HG03575 (cell line): ENCODE measurements at regions not wholly inside any gene's neighbourhood (a gene's known extent, or its start where the extent isn't known, plus 50 kb on each side); places are given as distances from the start of the nearest gene placed in this dataset.

Source experiments
- ATAC-seq: cut with Tn5 transposase; IDR thresholded peaks from one replicate; pipeline ENCODE4 v1.9.1; 2021; ENCODE audit not compliant: unreplicated experiment, insufficient number of reproducible peaks, low FRiP score; ENCODE audit errors: extremely low read depth

DNA sequence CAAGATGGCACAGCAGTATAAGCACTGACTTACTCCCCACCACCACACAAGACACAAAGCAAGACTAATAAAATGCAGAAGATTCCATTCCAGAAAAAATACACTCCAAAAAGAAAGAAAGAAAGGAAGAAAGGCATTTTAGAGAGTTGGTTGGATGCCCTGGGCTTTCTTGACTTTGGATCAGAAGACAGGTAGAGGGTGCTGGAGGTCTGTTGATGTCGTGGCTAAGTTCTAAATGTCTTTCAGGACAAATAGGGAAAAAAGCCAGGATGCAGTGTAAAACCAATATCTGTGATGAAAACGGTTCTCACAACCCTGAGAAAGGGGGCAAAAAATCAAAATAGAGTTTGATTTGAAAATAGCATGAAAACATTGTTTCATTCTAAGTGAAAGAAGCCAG lies 555.2 kb upstream of the PRKX start:
- no peak for ATAC-seq

DNA sequence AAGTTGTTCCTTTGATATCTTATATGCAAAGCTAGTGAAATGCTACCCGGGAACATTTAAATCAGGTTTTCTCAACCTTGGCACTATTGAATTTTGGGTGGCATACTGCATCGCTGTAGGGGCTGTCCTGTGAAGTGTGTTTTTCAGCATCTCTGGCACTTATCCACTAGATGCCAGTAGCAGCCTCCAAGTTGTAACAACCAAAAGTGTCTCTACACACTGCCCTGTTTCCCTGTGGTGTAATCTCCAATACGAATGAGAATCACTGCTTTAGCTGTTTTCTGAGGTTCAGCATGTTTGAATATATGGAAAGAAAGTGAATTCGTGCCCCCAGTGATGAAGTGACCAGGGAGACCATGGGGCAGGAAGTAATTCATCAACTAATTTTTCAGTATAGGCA lies 551.6 kb upstream of the PRKX start:
- no peak for ATAC-seq

DNA sequence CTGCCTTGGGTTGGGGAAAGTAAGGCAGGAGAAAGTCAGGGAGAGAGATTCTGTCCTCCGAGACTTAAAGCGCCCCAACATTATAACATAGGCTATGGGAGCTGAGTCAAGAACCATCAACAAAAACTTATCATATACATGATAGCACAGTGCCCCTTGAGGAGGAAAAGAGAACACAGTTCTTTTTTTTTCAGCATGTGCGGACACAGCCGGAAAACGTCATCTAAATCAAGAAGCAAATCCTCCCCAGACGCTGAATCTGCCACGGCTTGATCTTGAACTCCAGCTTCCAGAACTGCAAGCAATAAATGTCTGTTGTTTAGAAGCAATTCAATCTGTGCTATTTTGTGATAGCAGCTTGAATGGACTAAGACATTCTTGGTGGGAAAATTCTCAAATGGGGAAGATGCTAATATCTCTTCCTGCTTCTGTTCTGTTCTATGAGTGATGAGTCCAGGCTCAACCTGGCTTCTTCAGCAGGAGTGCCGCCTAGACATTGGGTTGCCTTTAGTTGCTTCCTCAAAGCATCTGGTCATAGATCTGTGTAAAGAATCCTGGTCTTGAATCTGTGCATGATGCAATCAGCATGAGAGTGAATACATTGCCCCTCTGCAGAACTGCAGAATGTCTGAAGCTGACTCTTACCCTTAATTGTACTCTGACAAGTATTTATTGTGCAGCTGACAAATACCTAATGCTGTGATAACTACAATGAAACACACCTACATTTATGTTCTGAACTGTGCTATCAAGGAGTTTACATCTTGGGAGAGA lies 549.8 kb upstream of the PRKX start:
- ATAC-seq, result no peak

DNA sequence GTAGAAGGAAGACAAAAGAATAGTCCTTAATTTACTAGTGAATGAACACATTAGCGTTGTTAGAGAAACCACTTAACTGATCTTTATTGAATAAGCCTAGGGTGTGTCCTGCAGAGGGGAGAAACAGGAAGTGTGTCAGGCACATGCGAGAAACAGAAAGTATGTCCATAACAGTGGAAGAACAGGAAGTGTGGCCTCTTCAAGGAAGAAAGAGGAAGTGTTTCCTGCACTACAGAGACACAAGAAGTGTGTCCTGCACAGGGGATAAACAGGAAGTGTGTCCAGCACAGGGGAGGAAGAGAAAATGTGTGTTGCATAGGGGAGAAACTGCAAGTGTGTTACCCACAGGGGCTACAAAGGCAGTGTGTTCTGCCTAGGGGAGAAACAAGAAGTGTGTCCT lies 539.6 kb upstream of the PRKX start:
- ATAC-seq, result no peak

DNA sequence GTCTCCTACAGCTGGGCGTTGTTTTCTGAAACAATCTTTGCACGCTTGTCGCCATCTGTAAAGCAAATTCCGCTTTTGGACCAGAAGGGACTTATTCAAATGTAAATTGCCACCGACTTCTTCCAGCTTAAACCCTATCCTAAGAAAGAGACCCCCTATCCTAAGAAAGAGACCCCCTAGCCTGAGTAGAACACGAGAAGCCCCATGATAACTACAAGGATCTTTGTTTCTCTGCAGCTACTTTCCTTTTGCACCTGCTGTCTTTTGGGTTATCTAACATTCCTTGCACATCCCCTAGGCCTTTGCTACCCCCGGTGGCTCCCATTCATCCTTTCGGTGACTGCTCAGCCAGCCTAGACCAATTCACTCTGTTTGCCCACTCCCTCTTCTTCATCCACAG lies 536.0 kb upstream of the PRKX start:
- no peak for ATAC-seq

DNA sequence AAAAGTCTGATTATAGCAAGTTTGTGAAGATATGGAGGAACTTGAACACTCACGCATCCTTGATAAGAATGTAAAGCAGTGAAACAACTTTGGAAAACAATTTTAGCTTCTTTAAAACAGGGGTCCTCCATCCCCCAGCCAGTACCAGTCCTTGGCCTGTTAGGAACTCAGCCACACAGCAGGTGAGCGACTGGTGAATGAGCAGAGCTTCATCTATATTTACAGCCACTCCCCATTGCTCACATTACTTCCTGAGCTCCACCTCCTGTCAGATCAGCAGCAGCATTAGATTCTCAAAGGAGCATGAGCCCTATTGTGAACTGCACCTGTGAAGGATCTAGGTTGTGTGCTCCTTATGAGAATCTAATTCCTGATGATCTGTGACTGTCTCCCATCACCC lies 530.3 kb upstream of the PRKX start:
- ATAC-seq, result no peak

DNA sequence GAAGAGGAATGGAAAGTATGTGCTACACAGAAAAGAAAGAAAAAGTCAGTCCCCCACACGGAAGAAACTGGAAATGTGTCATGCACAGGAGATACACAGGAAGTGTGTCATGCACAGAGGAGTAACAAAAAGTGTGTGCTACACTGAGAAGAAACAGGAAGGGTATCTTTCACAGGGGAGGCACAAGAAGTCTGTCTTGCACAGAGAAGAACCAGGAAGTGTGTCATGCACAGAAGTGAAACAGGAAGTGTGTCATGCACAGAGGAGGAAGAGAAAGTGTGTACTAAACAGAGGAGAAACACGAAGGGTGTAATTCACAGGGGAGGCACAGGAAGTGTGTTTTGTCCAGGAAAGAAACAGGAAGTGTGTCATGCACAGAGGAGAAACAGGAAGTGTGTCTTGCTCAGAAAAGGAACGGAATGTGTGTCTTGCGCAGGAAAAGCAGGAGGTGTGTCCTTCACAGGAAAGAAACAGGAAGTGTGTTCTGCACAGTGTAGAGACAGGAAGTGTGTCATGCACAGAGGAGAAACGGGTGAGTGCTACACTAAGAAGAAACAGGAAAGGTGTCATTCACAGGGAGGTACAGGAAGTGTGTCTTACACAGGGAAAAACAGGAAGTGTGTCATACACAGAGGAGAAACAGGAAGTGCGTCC lies 527.2 kb upstream of the PRKX start:
- no peak for ATAC-seq

DNA sequence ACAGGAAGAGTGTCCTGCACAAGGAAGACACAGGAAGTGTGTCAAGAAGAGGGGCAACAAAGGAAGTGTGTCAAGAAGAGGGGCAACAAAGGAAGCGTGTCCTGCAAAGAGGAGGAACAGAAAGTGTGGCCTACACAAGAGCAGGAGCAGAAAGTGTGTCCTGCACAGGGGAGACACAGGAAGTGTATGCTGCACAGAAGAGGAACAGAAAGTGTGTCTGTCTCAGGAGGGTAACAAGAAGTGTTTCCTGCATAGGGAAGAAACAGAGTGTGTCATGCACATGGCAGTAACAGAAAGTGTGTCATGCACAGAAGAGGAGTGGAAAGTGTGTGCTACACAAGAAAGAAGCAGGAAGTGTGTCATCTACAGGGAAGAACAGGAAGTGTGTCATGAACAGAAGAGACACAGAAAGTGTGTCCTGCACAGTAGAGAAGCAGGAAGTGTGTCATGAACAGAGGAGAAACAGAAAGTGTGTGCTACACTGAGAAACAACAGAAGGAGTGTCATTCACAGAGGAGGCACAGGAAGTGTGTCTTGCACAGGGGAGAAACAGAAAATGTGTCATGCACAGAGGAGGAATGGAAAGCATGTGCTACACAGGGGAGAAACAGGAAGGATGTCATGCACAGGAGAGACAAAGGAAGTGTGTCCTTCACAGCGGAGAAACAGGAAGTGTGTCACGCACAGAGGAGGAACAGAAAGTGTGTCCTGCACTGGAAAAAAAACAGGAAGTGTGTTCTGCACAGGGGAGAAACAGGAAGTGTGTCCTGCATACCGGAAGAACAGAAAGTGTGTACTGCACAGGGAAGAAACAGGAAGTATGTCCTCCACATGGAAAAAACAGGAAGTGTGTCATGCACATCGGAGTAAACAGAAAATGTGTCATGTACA lies 526.4 kb upstream of the PRKX start:
- ATAC-seq, result no peak

DNA sequence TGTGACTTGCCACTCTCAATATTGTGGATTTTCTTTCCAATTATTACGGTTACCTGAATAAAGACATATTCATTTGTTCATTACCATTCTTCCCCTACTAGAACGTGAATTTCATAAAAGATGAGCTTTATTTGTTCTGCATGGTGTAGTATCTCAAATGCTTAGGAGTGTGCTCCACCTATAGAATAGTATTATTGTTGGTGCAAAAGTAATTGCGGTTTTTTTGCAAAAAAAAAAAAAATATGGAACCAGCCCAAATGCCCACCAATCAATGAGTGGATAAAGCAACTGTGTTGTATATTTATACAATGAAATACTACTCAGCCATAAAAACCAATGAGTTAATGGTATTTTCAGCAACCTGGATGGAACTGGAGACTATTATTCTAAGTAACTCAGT lies 525.5 kb upstream of the PRKX start:
- ATAC-seq, result no peak

DNA sequence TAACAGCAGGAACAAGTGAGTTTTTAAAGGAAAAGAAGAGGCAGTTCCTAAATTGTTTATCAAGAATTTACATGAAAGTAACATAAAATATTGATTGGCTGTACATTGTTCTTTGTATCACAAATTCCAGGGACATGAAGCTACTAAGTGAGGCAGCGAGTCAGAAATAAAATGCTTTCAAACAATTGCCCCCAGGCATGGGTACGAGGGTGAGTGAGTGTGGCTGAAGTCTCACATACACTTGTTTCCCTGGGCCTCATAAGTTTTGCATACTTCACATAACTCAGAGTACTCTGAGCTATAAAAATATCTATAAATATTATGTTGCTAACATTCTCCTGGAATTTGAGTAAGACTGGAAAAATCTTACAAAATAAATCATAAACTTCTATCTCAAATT lies 511.6 kb upstream of the PRKX start:
- ATAC-seq, result no peak

DNA sequence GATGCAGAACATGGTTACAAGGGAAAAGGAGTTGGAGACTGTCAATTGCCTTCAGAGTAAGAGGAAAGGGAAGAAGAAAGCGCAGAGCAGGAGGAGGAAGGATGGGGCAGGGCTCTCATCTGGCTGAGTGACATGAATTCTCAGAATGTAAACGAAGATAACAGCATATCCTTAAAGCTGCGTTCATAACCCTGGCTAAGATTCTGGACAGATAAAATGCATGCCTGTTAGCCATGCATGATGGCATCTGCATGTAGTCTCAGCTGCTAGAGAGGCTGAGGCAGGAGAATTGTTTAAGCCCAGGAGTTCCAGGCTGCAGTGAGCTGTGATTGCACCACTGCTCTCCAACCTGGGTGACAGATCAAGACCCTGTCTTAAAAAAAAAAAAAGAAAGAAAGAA lies 493.5 kb upstream of the PRKX start:
- ATAC-seq, result no peak

DNA sequence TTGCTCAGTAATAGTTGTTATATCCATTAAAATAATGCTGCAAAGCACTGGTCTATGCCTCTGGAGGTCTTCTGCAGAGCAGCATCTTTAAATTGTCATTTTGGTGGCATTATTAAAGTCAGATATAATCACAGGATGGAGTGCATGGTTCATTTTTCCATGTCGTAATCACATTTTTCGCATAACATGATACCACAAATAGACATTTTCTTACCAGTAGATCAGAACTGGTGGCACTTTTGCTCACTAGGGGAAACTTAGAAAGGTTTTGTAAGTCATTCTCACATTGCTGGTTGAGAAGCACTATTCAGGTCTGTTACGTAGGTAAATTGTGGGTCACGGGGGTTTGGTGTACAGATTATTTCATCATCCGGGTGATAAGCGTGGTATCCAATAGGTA lies 484.5 kb upstream of the PRKX start:
- no peak for ATAC-seq

DNA sequence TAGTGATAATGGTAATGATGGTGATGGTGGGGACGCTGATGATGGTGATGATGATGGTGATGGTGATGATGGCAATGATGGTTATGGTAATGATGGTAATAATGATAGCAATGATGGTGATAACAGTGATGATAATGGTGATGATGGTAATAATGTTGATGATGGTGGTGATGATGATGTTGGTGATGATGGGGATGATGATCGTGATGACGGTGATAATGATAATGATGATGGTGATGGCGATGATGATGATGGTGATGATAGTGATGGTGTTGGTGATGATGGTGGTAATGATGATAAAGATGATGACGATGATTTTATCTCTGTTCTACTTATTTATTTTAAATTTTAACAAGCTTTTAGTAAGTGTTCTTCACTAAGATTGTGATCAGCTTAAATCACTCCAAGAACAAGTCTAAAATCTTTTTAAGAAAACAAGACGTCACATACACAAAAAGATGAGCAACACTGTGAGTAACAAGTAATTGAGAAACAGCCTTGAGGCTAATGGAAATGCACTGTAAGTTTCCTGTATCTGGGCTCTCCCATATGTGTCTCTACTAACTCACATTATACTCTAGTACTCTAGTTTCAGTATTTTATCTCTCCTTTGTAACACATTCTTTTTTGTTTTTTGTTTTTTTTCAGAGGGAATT lies 480.2 kb upstream of the PRKX start:
- no peak for ATAC-seq

DNA sequence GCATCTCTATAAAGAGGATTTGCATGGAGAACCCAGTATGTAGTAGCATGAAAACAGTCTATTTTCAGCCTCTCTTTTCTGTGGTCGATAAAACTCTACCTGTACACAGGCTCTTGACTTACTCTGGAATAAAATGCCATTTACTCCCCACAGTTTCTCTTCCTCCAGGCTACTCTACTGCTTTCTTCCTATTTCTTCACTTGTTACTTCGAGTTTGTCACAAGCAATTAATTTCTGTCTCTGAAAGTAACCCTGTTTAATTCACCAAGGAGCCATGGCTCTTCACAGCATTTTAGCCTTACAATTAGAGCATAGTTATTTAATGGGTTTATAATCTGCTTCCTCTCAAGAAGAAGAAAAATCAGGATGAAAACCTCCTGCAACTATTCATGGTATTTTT lies 472.9 kb upstream of the PRKX start:
- no peak for ATAC-seq

DNA sequence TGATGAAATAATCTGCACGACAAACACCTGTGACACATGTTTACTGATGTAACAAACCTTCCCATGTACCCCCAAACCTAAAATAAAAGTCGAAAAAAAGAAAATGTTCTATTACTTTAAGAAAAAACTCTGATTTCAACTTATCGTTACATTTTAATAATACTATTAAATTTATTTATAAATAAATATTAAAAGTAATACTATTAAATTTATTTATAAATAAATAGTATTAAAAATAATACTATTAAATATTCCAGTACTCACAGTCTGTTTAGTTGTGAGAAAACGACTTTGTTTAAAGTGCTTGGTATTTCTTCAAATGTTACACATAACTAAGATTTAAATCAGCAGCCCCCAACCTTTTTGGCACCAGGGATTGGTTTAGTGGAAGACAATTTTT lies 471.6 kb upstream of the PRKX start:
- no peak for ATAC-seq

DNA sequence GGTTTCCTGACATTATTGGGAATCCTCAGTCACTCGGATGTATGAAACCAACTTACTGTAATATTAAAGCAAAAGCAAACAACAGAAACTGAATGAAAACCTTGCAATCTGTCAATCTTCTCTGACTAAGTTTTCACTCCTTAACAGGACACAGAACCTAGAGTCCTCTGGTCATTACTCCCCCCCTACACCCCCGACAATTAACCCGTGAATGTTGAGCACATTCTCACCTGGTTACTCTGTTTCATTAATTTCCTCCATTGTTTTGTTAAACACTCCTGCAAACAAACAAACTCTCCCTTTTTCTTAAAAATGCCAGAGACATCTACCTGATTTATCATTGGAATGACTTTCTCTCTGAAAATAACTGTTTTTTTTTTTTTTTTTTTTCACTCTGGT lies 469.0 kb upstream of the PRKX start:
- no peak for ATAC-seq

DNA sequence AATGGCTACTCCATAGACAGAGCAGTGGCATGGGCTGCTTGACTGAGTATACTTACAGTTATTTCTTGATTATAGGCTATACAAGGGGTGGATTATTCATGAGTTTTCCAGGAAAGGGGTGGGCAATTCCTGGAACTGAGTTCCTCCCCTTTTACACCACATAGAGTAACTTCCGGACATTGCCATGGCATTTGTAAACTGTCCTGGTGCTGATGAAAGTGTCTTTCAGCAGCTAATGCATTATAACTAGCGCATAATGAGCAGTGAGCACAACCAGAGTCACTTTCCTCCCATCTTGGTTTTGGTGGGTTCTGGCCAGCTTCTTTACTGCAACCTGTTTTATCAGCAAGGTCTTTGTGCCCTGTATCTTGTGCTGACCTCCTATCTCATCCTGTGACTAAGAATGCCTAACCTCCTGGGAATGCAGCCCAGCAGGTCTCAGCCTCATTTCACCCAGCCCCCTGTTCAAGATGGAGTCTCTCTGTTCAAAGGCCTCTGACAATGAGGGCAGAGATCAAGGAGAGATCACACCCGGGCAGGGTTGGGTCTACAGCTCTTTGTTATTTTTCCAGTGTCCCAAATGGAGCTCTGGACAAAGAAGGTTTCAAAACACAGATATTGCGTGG lies 468.4 kb upstream of the PRKX start:
- ATAC-seq, result no peak

DNA sequence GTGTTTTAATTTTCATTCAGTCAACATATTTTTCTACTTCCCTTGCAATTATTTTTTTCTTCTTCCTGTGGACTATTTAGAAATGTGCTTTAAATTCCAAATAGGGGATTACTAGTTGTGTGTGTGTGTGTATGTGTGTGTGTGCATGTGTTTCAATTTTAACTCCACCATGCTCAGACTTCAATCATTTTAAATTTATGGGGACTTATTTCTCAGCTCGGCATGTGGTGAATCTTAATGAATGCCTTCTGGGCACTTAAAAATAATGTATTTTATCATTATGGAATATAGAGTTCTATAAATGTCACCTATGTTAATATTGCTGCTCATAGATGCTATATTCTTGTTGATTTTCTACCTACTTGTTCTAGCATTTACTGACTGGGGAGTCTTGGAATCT lies 465.6 kb upstream of the PRKX start:
- ATAC-seq, result no peak

DNA sequence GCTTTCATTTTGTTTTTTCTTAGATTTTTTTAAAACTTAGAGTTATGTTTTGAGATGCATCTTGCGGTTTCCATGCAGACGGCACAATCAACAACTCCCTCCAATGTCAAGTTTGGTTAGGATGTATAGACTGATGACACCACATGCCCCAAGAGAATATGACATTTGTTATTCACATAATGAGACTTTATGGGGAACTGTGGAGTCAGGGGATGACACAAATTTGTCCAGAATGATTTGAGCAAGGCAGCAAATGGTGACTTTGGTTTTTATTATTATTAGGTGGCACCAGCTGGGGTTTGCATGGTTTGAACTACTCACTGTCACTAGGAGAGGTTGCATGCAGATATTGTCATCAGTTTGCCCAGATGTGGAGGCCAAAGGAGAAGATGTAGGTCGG lies 461.8 kb upstream of the PRKX start:
- ATAC-seq, result no peak
